ENCODE measurements at regions not wholly inside any gene's neighbourhood (a gene's known extent, or its start where the extent isn't known, plus 50 kb on each side); places are given as distances from the start of the nearest gene placed in this dataset.

DNA sequence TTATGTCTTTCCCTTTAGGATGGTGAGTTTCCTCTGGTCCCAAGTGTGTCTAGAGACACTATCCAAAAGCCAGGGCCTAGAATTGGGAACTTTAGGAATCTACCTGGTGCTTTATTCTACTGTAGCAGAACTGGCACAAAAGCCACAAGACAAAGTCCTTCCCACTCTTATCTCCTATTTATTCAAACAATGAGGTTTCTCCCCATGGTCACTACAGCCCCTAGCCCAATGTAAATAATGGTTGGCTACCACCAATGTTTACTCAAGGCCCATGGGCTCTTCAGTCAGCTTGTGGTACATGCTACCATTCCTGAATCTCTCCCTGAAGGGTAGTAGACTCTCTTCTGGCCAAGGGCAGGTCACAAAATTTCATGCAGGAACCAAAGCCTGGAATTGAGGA is 789.4 kb upstream of the KIF2B start:
- Histone ChIP-seq H3K36me3 (no peaks in the 10 kb centered on the region), H3K4me1 (no peaks in the 10 kb centered on the region), H3K4me3 (no peak overlapping the region), H3K27ac (no peak overlapping the region), H3K9me3 (no peaks in the 10 kb centered on the region), H3K27me3 (no peaks in the 10 kb centered on the region)
- TF ChIP-seq POLR2A (IDR thresholded peaks at IDR 0.05) = no peak
- TF ChIP-seq, protein P1, sequence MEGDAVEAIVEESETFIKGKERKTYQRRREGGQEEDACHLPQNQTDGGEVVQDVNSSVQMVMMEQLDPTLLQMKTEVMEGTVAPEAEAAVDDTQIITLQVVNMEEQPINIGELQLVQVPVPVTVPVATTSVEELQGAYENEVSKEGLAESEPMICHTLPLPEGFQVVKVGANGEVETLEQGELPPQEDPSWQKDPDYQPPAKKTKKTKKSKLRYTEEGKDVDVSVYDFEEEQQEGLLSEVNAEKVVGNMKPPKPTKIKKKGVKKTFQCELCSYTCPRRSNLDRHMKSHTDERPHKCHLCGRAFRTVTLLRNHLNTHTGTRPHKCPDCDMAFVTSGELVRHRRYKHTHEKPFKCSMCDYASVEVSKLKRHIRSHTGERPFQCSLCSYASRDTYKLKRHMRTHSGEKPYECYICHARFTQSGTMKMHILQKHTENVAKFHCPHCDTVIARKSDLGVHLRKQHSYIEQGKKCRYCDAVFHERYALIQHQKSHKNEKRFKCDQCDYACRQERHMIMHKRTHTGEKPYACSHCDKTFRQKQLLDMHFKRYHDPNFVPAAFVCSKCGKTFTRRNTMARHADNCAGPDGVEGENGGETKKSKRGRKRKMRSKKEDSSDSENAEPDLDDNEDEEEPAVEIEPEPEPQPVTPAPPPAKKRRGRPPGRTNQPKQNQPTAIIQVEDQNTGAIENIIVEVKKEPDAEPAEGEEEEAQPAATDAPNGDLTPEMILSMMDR (IDR thresholded peaks at IDR 0.05 in 4 of 5, conservative IDR thresholded peaks at IDR 0.05 in 1 of 5) = no peak
- in situ Hi-C loops (cut with MboI; ENCODE audit: low sequenced_read_pairs in 4 of 4) = loop anchor here in 1 of 4 donors (25.0 kb wide), 1 partner anchor 1154 kb away; no protein-coding TSS in a partner anchor
- intact Hi-C loops (cut with DNase I; ENCODE audit: low total_unique reads) = loop anchor here (5.0 to 10.0 kb wide), 2 partner anchors 114 to 1142 kb away; no protein-coding TSS in a partner anchor
- ATAC-seq (no peak), DNase-seq (no peak)

- DNase-seq (peak in 1 of 2 donors; percentile 18), ATAC-seq (no peak)
- no peaks in the 10 kb centered on the region for H3K4me1 ChIP-seq
- no peaks in the 10 kb centered on the region for H3K36me3 ChIP-seq
- H3K4me3 ChIP-seq = no peak overlapping the region
- TF ChIP-seq, protein P1 (IDR thresholded peaks at IDR 0.05 in 4 of 5, conservative IDR thresholded peaks at IDR 0.05 in 1 of 5) = peak in 4 of 5 experiments; percentile 38 to 58 (median 48)
- no peak for TF ChIP-seq POLR2A (IDR thresholded peaks at IDR 0.05)
- in situ Hi-C loops (cut with MboI; ENCODE audit: low sequenced_read_pairs in 4 of 4) = loop anchor here in 1 of 4 donors (25.0 kb wide), 1 partner anchor 1154 kb away; no protein-coding TSS in a partner anchor
- intact Hi-C loops (cut with DNase I; ENCODE audit: low total_unique reads) = loop anchor here (5.0 to 10.0 kb wide), 2 partner anchors 114 to 1142 kb away; no protein-coding TSS in a partner anchor
- no peak overlapping the region for H3K27ac ChIP-seq
- H3K27me3 ChIP-seq = no peaks in the 10 kb centered on the region
- H3K9me3 ChIP-seq = no peaks in the 10 kb centered on the region
Measured at GRCh38 chr17:53032861-53033271, 789.9 kb upstream of the KIF2B start.

- TF ChIP-seq, protein P1 (IDR thresholded peaks at IDR 0.05 in 4 of 5, conservative IDR thresholded peaks at IDR 0.05 in 1 of 5) = no peak
- TF ChIP-seq POLR2A (IDR thresholded peaks at IDR 0.05) = no peak
- no peak overlapping the region for H3K4me3 ChIP-seq
- no peak for DNase-seq
- in situ Hi-C loops (cut with MboI; ENCODE audit: low sequenced_read_pairs in 4 of 4) (no loop called here), intact Hi-C loops (cut with DNase I; ENCODE audit: low total_unique reads) (no loop called here)
- no peak overlapping the region for H3K27ac ChIP-seq
- ATAC-seq = no peak
- H3K36me3 ChIP-seq = no peaks in the 10 kb centered on the region
- H3K27me3 ChIP-seq = no peaks in the 10 kb centered on the region
- H3K9me3 ChIP-seq = no peaks in the 10 kb centered on the region
- no peaks in the 10 kb centered on the region for H3K4me1 ChIP-seq
Measured at GRCh38 chr17:53017227-53017626, 805.5 kb upstream of the KIF2B start.

GRCh38 chr17:53016085-53016484 is 806.6 kb upstream of the KIF2B start:
- ATAC-seq (no peak), DNase-seq (no peak)
- in situ Hi-C loops (cut with MboI; ENCODE audit: low sequenced_read_pairs in 4 of 4) (no loop called here), intact Hi-C loops (cut with DNase I; ENCODE audit: low total_unique reads) (no loop called here)
- Histone ChIP-seq H3K9me3 (no peaks in the 10 kb centered on the region), H3K27ac (no peak overlapping the region), H3K4me3 (no peak overlapping the region), H3K27me3 (no peaks in the 10 kb centered on the region), H3K4me1 (no peaks in the 10 kb centered on the region), H3K36me3 (no peaks in the 10 kb centered on the region)
- TF ChIP-seq POLR2A (IDR thresholded peaks at IDR 0.05) = no peak
- TF ChIP-seq, protein P1 (IDR thresholded peaks at IDR 0.05 in 4 of 5, conservative IDR thresholded peaks at IDR 0.05 in 1 of 5) = no peak

DNA sequence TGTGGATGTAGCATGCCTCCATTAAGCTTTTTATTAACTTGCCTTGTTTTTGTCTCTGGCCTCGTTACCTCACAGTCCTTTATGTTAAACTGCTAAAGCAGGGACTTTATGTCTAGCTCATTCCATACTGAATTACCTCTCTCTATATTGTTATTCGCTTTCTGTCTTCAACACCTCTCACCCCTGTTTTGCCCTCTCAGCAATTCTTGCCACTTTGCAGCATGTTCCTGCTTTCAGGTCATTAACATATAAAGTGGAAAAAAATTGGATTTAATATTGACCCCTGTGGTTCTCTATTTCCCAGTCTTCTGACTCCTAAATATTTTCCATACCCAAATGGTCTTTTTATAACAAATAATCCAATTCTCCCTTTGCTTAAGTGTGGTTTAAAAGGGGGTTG is 810.4 kb upstream of the KIF2B start:
- no peaks in the 10 kb centered on the region for H3K36me3 ChIP-seq
- intact Hi-C loops (cut with DNase I; ENCODE audit: low total_unique reads) (no loop called here), in situ Hi-C loops (cut with MboI; ENCODE audit: low sequenced_read_pairs in 4 of 4) (no loop called here)
- H3K4me3 ChIP-seq = no peak overlapping the region
- DNase-seq = no peak
- no peaks in the 10 kb centered on the region for H3K27me3 ChIP-seq
- no peaks in the 10 kb centered on the region for H3K9me3 ChIP-seq
- no peak for ATAC-seq
- no peak overlapping the region for H3K27ac ChIP-seq
- H3K4me1 ChIP-seq = no peaks in the 10 kb centered on the region
- TF ChIP-seq, protein P1 (IDR thresholded peaks at IDR 0.05 in 4 of 5, conservative IDR thresholded peaks at IDR 0.05 in 1 of 5) = no peak
